Choroid plexus epithelial cell (primary cell): ENCODE measurements at regions not wholly inside any gene's neighbourhood (a gene's known extent, or its start where the extent isn't known, plus 50 kb on each side); places are given as distances from the start of the nearest gene placed in this dataset.

Experiments used
- DNase-seq: peaks from one replicate; pipeline ENCODE4 v3.0.0-alpha.2; 2010; ENCODE audit warnings: low read depth
- H3K4me3 ChIP-seq: 2 replicates; pipeline ENCODE4 v1.5.1; 2011; ENCODE audit warnings: low read depth, mild to moderate bottlenecking, control low read depth, low read length, moderate library complexity
- CTCF ChIP-seq: conservative IDR thresholded peaks from 2 replicates; pipeline ENCODE4 v1.5.1; 2011; ENCODE audit warnings: low read depth, mild to moderate bottlenecking, control low read depth, inconsistent platforms, low read length, moderate library complexity

DNA sequence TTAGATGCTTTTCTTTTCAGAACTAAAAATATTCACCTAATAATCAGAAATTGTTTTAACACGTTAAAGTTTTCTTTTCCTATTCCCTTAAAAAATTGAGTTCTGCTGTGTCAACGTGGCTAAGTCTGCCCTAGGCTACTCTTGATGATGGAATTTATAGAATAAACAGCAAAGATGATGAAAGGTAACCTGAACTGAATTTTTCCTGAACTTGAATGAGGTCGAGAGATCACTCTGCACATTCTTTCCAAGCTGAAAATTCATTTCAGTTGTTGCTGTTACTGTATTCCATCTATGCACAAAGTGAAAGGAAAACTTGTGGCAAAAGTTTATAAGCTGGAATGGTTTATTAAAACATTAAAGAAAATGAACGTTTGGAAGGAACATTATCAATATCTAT lies 245.9 kb upstream of the GIMD1 start:
- H3K4me3 ChIP-seq = peak overlapping the region; percentile 23
- DNase-seq = peak; percentile 83
- no peak for TF ChIP-seq CTCF

DNA sequence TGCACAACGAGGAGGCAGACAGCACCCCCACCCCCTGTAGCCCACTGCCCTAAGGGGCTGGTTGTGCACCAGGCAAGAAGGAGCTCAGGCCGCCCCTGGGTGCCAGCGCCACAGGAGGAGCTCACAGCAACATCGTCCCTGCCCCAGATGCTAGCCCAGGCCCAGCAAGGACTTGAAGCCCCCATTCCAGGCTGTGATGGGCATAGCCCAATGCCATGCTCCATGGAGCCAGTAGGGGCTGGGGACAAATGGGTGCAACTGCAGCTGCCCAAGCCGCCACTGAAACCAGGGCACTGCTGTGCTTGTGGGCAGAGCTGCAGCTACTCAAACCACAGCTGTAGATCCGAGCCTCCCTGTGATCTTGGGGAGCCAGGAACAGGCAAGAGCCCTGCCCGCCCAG lies 241.3 kb upstream of the GIMD1 start:
- no peak for TF ChIP-seq CTCF
- H3K4me3 ChIP-seq = no peak overlapping the region
- DNase-seq = no peak

DNA sequence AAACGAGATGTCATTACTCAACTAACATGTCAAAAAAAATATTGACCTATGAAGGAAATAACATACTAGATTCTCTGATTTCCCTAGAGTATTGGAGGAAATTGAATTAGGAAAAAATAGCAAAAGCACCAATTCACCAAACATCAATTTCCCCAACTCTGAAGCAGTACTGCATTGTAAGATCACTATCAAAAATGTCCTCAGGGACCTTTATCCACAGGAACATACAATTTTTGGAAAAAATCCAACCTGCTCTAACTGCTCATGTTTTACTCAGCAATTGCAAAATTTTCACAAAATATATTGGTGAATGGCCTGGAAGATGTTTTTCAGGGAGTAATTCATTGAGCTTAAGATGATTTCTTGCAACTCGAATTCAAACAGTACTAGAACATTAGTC lies 239.0 kb upstream of the GIMD1 start:
- DNase-seq = no peak

DNA sequence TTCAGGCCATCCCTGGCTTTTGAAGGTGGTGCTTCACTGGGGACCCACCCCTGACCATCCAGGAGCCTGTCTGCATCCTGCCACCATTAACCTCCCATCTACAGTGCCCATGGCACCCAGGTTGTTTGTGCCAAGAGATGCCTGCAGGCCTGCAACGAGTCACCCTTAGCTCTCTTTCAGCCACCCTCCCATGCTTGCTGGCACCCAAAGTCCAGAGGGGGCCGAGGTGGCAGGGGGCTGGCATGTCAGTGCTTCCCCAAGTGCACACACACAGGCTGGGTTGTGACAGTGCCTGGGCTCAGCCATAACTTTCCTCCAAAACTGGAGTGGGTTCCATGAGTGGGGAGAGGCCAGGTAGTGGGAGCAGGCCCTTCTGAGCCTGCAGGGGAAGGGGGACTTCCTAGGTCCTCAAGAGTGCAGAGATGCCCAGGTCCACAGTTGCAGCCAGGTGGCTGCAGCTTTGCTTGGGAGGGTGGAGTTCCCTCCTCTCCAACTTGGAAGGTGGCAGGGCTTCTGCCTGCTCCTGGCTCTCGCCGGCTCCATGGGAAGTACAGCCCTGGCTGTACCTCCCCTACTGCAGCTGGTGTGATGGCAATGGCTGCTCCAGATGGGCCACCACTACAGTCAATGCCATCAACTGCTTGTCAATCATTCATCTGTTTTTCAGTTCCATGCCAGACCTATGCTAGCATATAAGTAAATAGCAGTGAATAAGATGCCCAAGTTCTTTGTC lies 235.9 kb upstream of the GIMD1 start:
- TF ChIP-seq CTCF = no peak
- no peak for DNase-seq
- no peak overlapping the region for H3K4me3 ChIP-seq

More for the DNA sequence above, 239.0 kb upstream of the GIMD1 start:
- no peak overlapping the region for H3K4me3 ChIP-seq
- TF ChIP-seq CTCF = no peak

- no peak overlapping the region for H3K4me3 ChIP-seq
- no peak for TF ChIP-seq CTCF
Observed at GRCh38 chr4:106603471-106603870, 234.9 kb upstream of the GIMD1 start.

DNA sequence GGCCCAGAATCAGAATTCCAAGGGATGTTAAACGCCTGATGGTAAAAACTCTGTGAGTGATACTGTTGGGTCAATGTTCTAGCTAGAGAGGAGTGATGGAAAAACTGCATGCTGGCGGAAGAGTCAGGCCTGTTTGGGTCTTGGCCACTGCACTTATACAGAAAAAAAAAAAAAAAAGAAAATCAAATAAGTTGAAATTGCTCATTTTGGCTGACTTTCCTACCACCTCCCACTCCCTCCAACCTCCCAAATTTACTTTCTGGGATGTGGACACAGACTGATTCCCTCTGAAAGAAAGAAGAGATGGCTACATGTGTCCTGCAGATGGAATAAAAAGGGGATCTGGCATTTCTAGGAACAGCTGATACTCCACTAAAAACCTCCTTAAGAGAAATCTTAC lies 234.1 kb upstream of the GIMD1 start:
- H3K4me3 ChIP-seq = no peak overlapping the region
- no peak for DNase-seq
- no peak for TF ChIP-seq CTCF

More at GRCh38 chr4:106603471-106603870, 234.9 kb upstream of the GIMD1 start:
- DNase-seq = no peak

DNA sequence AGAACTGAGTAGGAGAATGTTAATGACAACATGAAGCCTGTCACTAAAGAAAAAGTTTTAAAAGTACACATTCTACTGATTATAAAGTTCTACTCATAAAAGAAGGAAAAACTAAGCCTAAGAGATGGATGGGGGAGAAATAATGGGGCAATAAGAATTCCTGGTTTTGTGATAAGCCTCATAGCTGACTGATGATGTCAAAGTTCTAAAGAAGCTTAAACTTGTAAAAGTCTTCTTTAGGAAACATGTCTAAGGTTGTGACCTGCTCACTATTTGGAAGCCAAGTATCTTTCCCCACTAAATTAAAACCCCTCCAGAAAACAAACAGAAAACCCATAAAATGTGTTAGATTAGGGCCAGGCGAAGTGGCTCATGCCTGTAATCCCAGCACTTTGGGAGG lies 232.9 kb upstream of the GIMD1 start:
- no peak for TF ChIP-seq CTCF
- H3K4me3 ChIP-seq = no peak overlapping the region
- no peak for DNase-seq
